ENCODE measurements at regions not wholly inside any gene's neighbourhood (a gene's known extent, or its start where the extent isn't known, plus 50 kb on each side); places are given as distances from the start of the nearest gene placed in this dataset.

- H2AFZ ChIP-seq (ENCODE audit: low read depth, low read length, poor library complexity, severe bottlenecking), result no peak overlapping the region
- H3K27ac ChIP-seq (ENCODE audit: low read depth, low read length), result no peak overlapping the region
- peaks cover 0 to 6% of the 10 kb centered on the region in 2 experiments; a peak in 1 of 4 replicates for H3K9me3 ChIP-seq (ENCODE audit: control insufficient read depth in 1 of 2, insufficient read depth in 1 of 2, low read depth in 1 of 2, low read length in 2 of 2)
- H3K9ac ChIP-seq (ENCODE audit: low read length), result no peak overlapping the region
- ChIA-PET POLR2A (no interaction called here), RAD21 (ENCODE audit: low non-redundant PET in 1 of 2, low total read pairs in 2 of 2, uncharacterized antibody in 2 of 2, unreplicated experiment in 2 of 2) (no interaction called here), CTCF (no interaction called here)
- TF ChIP-seq SIN3A (IDR thresholded peaks at IDR 0.05; ENCODE audit: low read depth) (no peak), CEBPB (IDR thresholded peaks at IDR 0.05; ENCODE audit: low read depth) (no peak), ATF3 (IDR thresholded peaks at IDR 0.05) (no peak), EGR1 (IDR thresholded peaks at IDR 0.05; ENCODE audit: low read depth) (no peak), CBX3 (IDR thresholded peaks at IDR 0.05; ENCODE audit: low read depth) (no peak), SRF (IDR thresholded peaks at IDR 0.05; ENCODE audit: low read depth) (no peak)
- TF ChIP-seq, protein P1, sequence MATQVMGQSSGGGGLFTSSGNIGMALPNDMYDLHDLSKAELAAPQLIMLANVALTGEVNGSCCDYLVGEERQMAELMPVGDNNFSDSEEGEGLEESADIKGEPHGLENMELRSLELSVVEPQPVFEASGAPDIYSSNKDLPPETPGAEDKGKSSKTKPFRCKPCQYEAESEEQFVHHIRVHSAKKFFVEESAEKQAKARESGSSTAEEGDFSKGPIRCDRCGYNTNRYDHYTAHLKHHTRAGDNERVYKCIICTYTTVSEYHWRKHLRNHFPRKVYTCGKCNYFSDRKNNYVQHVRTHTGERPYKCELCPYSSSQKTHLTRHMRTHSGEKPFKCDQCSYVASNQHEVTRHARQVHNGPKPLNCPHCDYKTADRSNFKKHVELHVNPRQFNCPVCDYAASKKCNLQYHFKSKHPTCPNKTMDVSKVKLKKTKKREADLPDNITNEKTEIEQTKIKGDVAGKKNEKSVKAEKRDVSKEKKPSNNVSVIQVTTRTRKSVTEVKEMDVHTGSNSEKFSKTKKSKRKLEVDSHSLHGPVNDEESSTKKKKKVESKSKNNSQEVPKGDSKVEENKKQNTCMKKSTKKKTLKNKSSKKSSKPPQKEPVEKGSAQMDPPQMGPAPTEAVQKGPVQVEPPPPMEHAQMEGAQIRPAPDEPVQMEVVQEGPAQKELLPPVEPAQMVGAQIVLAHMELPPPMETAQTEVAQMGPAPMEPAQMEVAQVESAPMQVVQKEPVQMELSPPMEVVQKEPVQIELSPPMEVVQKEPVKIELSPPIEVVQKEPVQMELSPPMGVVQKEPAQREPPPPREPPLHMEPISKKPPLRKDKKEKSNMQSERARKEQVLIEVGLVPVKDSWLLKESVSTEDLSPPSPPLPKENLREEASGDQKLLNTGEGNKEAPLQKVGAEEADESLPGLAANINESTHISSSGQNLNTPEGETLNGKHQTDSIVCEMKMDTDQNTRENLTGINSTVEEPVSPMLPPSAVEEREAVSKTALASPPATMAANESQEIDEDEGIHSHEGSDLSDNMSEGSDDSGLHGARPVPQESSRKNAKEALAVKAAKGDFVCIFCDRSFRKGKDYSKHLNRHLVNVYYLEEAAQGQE (IDR thresholded peaks at IDR 0.05; ENCODE audit: low read depth), result no peak
- TF ChIP-seq, protein P2, sequence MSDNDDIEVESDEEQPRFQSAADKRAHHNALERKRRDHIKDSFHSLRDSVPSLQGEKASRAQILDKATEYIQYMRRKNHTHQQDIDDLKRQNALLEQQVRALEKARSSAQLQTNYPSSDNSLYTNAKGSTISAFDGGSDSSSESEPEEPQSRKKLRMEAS (IDR thresholded peaks at IDR 0.05), result no peak
- no TSS peak for BruUV-seq (replicated peaks)
- ATAC-seq (no peak), DNase-seq (ENCODE audit: low read depth, low spot score) (no peak)
- no peaks in the 10 kb centered on the region for H4K20me1 ChIP-seq (ENCODE audit: insufficient read depth)
- no peak overlapping the region for H3K4me3 ChIP-seq (replicated peaks in 1 of 2; ENCODE audit: low read depth in 1 of 2, low read length in 2 of 2)
- H3K27me3 ChIP-seq (ENCODE audit: insufficient read depth, low read length), result no peaks in the 10 kb centered on the region
- H3K4me1 ChIP-seq (ENCODE audit: control insufficient read depth in 1 of 2, insufficient read depth in 2 of 2, low read length in 2 of 2), result no peaks in the 10 kb centered on the region
- intact Hi-C loops (cut with micrococcal nuclease), result no loop called here
- no peaks in the 10 kb centered on the region for H3K36me3 ChIP-seq (ENCODE audit: control insufficient read depth in 1 of 2, insufficient read depth in 2 of 2, low read length in 2 of 2)
- H3K9me2 ChIP-seq (ENCODE audit: insufficient read depth), result no peaks in the 10 kb centered on the region
- H3K4me2 ChIP-seq (ENCODE audit: low read length), result no peak overlapping the region
- H3K79me2 ChIP-seq (ENCODE audit: insufficient read depth, low read length), result no peaks in the 10 kb centered on the region
Observed at GRCh38 chr6:23732521-23732920, 393.5 kb upstream of the NRSN1 start.
